Posterior vena cava (tissue), 2 donors: ENCODE measurements at regions not wholly inside any gene's neighbourhood (a gene's known extent, or its start where the extent isn't known, plus 50 kb on each side); places are given as distances from the start of the nearest gene placed in this dataset.
"Not testable (repeated sequence)": the region's sequence is repeated elsewhere in the genome, so short reads cannot be mapped to it uniquely, and the experiment has no call there.

Source experiments
- DNase-seq: peaks from one replicate; pipeline ENCODE4 v3.0.0-alpha.2; 2020; ENCODE audit warnings: low spot score
- intact Hi-C, 2 donors: fragments of 100-400 bp; cut with DNase I; formaldehyde crosslinking; loops; one replicate each; pipeline versions ENCODE4 v1.14.1 to v1.14.2; 2022 to 2023
- donor health status: DM: yes; HTN: yes; CAD: no.
- donor health status: DM: yes; HTN: yes; CAD: no.

GRCh38 chr7:153776940-153777339, 275.3 kb upstream of the DPP6 start:
- intact Hi-C loops, DNase-seq: not testable (repeated sequence)

GRCh38 chr7:153797363-153797762, 254.8 kb upstream of the DPP6 start:
- intact Hi-C loops, DNase-seq: not testable (repeated sequence)

DNA sequence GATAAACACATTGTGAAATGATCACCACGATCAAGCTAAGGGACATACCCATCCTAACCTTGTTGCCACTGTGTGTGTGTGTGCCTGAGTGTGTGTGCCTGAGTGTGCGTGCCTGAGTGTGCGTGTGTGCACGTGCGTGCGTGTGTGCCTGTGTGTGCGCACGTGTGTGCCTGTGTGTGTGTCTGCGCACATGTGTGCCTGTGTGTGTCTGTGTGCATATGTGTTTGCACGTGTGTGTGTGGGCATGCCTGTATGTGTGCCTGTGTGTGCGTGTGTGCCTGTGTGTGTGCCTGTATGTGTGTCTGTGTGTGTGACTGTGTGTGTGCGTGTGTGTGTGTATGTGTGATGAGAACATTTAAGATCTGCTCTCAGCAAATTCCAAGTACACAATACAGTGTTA, 244.1 kb upstream of the DPP6 start:
- intact Hi-C loops = no loop called here
- no peak for DNase-seq

GRCh38 chr7:153829525-153829924, 222.7 kb upstream of the DPP6 start:
- intact Hi-C loops = no loop called here
- DNase-seq = no peak

DNA sequence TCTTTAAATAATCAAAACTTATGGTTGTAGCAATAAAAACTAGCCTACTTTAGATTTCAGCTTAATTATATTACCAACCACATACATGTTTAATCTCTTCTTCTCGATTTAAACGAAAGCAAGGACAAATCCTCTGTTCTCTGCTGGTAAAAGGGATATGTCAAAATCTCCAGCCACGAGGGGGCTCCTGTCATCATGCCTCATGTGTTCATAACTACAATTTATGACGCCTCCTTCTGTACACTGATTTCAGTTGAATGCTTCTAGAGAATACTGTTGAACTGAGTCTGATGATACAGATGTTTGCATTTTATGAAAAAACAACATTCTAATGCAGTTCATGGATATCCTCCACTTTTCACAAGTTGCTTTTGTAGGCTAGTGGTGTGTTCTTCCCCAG, 220.0 kb upstream of the DPP6 start:
- no peak for DNase-seq
- intact Hi-C loops = no loop called here

GRCh38 chr7:153835103-153835502, 217.1 kb upstream of the DPP6 start:
- intact Hi-C loops = no loop called here
- DNase-seq = no peak

GRCh38 chr7:153835712-153836265, 216.4 kb upstream of the DPP6 start:
- intact Hi-C loops = no loop called here
- DNase-seq = no peak

DNA sequence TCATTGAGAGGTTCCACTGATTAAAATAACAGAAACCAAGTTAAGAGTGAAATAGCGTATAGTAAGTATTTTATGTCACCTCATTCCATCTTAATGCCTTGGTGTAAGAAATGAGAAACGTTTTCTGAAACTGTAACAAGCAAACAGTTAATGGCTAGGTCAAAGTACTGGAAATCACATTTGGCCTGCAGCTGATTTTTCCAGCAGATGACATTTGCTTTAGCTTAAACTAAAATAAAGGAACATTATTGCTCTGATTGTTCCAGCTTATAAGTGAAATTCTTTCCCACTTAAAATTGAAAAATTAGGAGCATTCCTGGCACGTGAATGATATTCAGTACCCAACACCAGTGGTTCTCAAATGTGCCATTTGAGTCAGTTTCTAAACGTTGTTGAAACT, 213.6 kb upstream of the DPP6 start:
- intact Hi-C loops = no loop called here

DNA sequence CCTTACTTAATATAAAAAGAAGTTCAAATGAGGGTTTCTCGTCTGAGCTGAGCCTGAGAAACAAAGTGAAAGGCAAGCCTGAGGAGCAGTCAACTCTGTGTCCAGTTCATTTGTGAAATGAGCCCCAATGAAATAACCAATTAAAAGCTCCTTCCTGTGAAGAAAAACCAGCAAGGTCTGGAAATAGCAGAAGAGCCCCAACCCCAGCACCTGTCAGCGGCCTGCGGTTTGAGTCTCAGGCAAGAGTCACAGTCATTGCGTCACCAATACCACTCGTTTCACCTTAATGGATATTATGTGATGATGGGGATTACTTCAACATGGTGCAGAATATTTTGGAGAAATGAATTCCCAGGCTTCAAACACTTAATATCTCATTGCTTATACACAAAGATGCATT, 211.3 kb upstream of the DPP6 start:
- no peak for DNase-seq
- intact Hi-C loops = no loop called here

More for the DNA sequence above, 213.6 kb upstream of the DPP6 start:
- DNase-seq = no peak

DNA sequence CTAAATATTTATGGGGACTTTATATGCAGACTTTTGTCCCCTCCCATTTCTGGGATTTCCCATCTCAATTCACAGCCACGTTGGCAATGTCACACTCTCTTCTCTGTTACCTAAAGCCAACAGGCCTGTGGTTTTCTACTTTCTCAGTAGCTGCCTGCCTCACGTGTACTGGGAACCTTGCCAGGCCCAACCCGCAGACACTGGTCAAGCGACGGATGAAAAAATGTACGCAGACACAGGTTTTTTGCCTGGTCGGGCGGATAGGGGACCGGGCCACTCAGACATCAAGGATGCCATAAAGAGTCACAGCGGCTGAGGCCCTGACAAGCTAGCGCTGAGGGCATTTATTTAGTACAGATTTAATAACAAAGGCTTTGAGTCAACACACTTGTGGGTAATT, 204.4 kb upstream of the DPP6 start:
- intact Hi-C loops = no loop called here
- no peak for DNase-seq

DNA sequence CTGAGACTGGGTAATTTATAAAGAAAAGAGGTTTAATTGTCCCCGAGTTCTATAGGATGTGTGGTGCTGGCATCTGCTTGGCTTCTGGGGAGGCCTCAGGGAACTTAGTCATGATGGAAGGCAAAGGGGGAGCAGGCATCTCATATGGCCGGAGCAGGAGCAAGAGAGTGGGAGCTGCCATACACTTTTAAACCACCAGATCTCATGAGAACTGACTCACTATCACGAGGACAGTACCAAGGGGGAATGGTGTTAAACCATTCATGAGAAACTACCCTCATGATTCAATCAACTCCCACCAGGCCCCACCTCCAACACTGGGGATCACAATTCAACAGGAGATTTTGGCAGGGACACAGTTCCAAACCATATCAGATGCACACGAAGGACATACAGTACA, 199.9 kb upstream of the DPP6 start:
- DNase-seq = no peak
- intact Hi-C loops = no loop called here

DNA sequence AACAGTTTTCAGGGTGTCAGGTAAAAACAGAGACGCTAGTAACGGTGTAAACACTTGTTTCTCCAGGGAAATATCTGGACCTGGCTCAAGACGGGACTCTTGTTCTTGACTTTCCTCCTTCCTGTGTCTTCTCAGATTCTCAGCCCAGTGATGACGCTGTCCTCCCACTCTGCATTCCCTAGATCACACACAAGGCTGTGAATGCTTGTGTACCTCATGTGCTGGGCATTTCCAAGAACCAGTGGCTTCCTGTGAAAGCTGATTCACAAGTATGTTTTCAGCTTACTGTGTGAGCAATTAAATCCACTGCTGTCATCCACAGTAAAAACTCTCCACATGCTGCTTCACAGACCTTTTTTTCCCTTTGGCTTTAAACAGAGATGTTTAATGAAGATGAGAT, 193.8 kb upstream of the DPP6 start:
- no peak for DNase-seq
- intact Hi-C loops = no loop called here

- no peak for DNase-seq
- intact Hi-C loops = no loop called here
Measured at GRCh38 chr7:153859239-153859638, 193.0 kb upstream of the DPP6 start.

DNA sequence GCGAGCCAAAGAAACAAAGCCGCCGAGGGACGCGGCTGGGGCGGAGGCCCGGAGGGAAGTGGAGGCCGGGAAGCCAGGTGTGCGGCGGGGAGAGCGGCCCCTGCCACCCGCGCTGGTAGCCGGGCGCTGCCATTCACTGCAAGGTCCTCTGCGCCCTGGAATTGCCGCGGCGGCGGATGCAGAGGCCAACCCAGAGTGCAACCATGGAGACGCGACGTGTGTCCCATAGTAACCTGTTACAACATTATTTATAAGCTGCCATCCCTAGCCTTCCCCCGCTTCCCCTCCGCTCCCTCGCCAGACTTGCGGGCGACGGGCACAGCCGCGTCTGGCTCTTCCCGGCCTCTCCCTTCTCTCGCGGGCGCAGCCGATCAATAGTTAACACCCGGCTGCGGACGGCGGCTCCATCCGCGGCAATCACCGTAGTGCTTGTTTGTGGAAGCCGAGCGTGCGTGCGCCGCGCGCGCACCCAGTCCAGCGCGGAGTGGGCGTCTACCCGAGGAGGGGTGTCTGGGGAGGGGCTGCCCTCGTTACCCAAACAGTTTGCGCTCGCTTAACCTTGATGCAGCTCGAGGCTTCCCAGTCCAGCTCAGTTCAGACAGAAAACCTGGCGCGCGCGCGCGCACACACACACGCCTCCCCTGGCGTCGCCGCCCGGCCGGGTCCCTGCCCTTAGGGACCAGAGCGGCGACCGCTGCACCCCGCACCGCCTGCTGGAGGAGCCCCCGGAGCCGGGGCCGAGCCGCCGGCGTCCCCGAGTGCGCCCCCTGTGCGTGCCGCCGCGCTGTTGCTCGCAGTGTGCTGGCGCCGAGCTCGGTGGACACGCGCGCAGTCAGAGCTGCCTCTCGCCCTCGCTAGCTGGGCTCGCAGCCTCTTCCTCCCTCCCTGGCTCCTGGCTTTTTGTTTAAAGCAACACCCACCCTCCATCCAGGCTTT, 165.4 kb upstream of the DPP6 start:
- no peak for DNase-seq
- intact Hi-C loops = no loop called here

- no peak for DNase-seq
- intact Hi-C loops = no loop called here
Measured at GRCh38 chr7:153887749-153888569, 164.2 kb upstream of the DPP6 start.

GRCh38 chr7:153891990-153892389, 160.2 kb upstream of the DPP6 start:
- no peak for DNase-seq
- intact Hi-C loops = no loop called here

GRCh38 chr7:153902862-153903261, 149.3 kb upstream of the DPP6 start:
- intact Hi-C loops = no loop called here
- no peak for DNase-seq

GRCh38 chr7:153912211-153912610, 140.0 kb upstream of the DPP6 start:
- intact Hi-C loops = no loop called here
- DNase-seq = no peak

- no peak for DNase-seq
- intact Hi-C loops = loop anchor here in 1 of 2 donors (5.0 kb wide), 1 partner anchor 1353 kb away; no protein-coding TSS in a partner anchor
Measured at GRCh38 chr7:153920126-153920525, 132.1 kb upstream of the DPP6 start.

- DNase-seq = no peak
- intact Hi-C loops = loop anchor here in 1 of 2 donors (5.0 kb wide), 1 partner anchor 1354 kb away; no protein-coding TSS in a partner anchor
Measured at GRCh38 chr7:153920897-153921296, 131.3 kb upstream of the DPP6 start.
